ENCODE measurements at regions not wholly inside any gene's neighbourhood (a gene's known extent, or its start where the extent isn't known, plus 50 kb on each side); places are given as distances from the start of the nearest gene placed in this dataset.

DNA sequence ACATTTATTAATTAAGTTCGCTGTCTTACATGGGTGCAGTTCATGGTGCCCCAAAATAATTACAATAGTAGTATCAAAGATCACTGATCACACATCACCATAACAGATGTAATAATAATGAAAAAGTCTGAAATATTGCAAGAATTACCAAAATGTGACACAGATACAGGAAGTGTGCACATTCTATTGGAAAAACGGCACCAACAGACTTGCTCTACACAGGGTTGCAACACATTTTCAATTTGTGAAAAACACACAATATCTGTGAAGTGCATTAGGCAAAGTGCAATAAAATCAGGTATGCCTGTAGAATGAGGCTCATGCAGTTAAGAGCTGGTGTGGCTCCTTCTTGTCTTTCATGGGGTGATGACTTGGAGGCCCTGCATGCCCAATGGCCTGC is 265.8 kb downstream of the RPLP1 start:
- no peak for TF ChIP-seq EZH2 (IDR thresholded peaks at IDR 0.05; ENCODE audit: borderline replicate concordance, low read length)
- TF ChIP-seq CTCF (IDR thresholded peaks at IDR 0.05; ENCODE audit: low read length) = no peak
